ENCODE measurements at regions not wholly inside any gene's neighbourhood (a gene's known extent, or its start where the extent isn't known, plus 50 kb on each side); places are given as distances from the start of the nearest gene placed in this dataset.

DNA sequence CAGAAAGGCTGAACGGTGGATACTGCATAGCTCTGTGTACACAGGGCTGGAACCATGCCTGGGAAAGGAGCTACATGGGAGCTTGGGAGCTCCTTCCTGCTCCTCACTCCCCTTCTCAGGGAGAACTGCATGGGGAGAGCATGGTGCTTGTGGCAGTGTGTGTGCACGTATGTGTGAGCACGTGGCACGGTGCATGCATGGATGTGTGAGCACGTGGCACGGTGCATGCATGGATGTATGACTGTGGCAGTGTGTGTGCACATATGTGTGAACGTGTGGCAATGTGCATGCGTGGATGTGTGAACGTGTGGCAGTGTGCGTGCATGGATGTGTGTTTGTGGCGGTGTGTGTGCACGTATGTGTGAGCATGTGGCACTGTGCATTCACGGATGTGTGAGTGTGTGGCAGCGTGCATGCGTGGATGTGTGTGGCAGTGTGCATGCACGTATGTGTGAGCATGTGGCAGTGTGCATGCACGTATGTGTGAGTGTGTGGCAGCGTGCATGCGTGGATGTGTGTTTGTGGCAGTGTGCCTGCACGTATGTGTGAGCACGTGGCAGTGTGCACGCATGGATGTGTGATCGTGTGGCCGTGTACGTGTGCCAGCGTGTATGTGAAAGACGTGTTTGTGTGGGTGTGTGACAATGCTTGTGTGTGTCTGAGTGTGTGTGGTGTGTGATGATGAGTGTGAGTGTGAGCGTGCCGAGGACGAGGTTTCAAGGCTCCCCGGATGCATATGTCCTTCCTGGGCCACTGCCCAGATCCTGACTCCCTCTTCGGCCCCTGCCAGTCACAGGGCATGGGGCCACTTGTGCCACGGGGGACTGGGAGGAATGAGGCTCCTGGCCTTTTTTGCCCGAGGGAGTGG, 52.4 kb upstream of the JPH3 start:
- ChIA-PET POLR2A (ENCODE audit: unreplicated experiment) (no interaction called here), CTCF (no interaction called here)
- DNase-seq (no peak), ATAC-seq (no peak)
- H3K9me3 ChIP-seq (ENCODE audit: low read length) = no peaks in the 10 kb centered on the region
- no peaks in the 10 kb centered on the region for H4K20me1 ChIP-seq (ENCODE audit: low read length)
- H3K9ac ChIP-seq (ENCODE audit: low read length) = no peak overlapping the region
- H3K4me1 ChIP-seq (ENCODE audit: insufficient read depth, low read length) = no peaks in the 10 kb centered on the region
- H2AFZ ChIP-seq (ENCODE audit: low read length) = no peak overlapping the region
- H3K4me2 ChIP-seq (ENCODE audit: low read length) = no peak overlapping the region
- H3K27ac ChIP-seq (ENCODE audit: low read length) = no peak overlapping the region
- no TSS peak for BruUV-seq (replicated peaks)
- no peaks in the 10 kb centered on the region for H3K36me3 ChIP-seq (ENCODE audit: low read depth, low read length)
- intact Hi-C loops (cut with micrococcal nuclease) = no loop called here
- no peaks in the 10 kb centered on the region for H3K79me2 ChIP-seq (ENCODE audit: low read length)
- TF ChIP-seq EZH2 (IDR thresholded peaks at IDR 0.05; ENCODE audit: low read length, unreplicated experiment) = no peak
- TF ChIP-seq, protein P1, sequence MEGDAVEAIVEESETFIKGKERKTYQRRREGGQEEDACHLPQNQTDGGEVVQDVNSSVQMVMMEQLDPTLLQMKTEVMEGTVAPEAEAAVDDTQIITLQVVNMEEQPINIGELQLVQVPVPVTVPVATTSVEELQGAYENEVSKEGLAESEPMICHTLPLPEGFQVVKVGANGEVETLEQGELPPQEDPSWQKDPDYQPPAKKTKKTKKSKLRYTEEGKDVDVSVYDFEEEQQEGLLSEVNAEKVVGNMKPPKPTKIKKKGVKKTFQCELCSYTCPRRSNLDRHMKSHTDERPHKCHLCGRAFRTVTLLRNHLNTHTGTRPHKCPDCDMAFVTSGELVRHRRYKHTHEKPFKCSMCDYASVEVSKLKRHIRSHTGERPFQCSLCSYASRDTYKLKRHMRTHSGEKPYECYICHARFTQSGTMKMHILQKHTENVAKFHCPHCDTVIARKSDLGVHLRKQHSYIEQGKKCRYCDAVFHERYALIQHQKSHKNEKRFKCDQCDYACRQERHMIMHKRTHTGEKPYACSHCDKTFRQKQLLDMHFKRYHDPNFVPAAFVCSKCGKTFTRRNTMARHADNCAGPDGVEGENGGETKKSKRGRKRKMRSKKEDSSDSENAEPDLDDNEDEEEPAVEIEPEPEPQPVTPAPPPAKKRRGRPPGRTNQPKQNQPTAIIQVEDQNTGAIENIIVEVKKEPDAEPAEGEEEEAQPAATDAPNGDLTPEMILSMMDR (conservative IDR thresholded peaks at IDR 0.05; ENCODE audit: low read depth, low read length) = no peak
- TF ChIP-seq EZH2phosphoT487 (IDR thresholded peaks at IDR 0.05; ENCODE audit: borderline replicate concordance, low read length) = no peak
- H3K9me2 ChIP-seq (replicated peaks; ENCODE audit: low read length) = no peaks in the 10 kb centered on the region
- no peak overlapping the region for H3K4me3 ChIP-seq (ENCODE audit: low read length)
- H3F3A ChIP-seq (ENCODE audit: low read length, unreplicated experiment) = no peaks in the 10 kb centered on the region
- H3K27me3 ChIP-seq (ENCODE audit: low read length) = no peaks in the 10 kb centered on the region

DNA sequence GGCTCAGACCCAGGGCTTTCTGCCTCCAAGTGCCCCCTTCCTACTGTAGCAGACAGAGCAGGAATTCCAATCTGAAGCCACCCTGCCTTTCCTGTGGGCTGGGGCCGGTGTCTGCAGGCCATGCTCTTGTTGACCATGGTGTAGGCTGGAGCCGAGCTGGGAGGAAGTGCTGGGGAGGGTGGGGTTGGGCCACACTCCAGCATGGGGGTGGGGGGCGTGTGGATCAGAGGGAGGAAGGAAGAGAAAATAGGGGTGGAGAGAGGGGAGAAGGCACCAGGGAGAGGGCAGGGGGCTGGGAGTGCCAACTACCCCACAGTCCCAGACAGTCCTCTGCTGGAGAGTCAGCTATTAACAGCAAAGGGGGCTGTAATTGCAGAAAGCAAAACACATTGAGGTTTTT, 54.3 kb upstream of the JPH3 start:
- Histone ChIP-seq H4K20me1 (ENCODE audit: low read length) (no peaks in the 10 kb centered on the region), H3K9ac (ENCODE audit: low read length) (no peak overlapping the region), H3K9me3 (ENCODE audit: low read length) (no peaks in the 10 kb centered on the region), H3K9me2 (replicated peaks; ENCODE audit: low read length) (no peaks in the 10 kb centered on the region), H2AFZ (ENCODE audit: low read length) (no peak overlapping the region), H3K27ac (ENCODE audit: low read length) (no peak overlapping the region), H3K4me3 (ENCODE audit: low read length) (no peak overlapping the region), H3K27me3 (ENCODE audit: low read length) (no peaks in the 10 kb centered on the region), H3F3A (ENCODE audit: low read length, unreplicated experiment) (no peaks in the 10 kb centered on the region), H3K36me3 (ENCODE audit: low read depth, low read length) (no peaks in the 10 kb centered on the region), H3K4me1 (ENCODE audit: insufficient read depth, low read length) (no peaks in the 10 kb centered on the region), H3K79me2 (ENCODE audit: low read length) (no peaks in the 10 kb centered on the region), H3K4me2 (ENCODE audit: low read length) (no peak overlapping the region)
- intact Hi-C loops (cut with micrococcal nuclease) = no loop called here
- BruUV-seq (replicated peaks) = no TSS peak
- ChIA-PET CTCF (interaction anchor here (0.6 kb wide), 1 partner anchor 42 kb away, joined by 3 read pairs; no protein-coding TSS in a partner anchor), POLR2A (ENCODE audit: unreplicated experiment) (no interaction called here)
- no peak for ATAC-seq
- TF ChIP-seq EZH2phosphoT487 (IDR thresholded peaks at IDR 0.05; ENCODE audit: borderline replicate concordance, low read length) (no peak), EZH2 (IDR thresholded peaks at IDR 0.05; ENCODE audit: low read length, unreplicated experiment) (no peak)
- TF ChIP-seq, protein P1 (conservative IDR thresholded peaks at IDR 0.05; ENCODE audit: low read depth, low read length) = no peak
- DNase-seq = no peak
